ENCODE measurements at regions not wholly inside any gene's neighbourhood (a gene's known extent, or its start where the extent isn't known, plus 50 kb on each side); places are given as distances from the start of the nearest gene placed in this dataset.
"Not testable (repeated sequence)": the region's sequence is repeated elsewhere in the genome, so short reads cannot be mapped to it uniquely, and the experiment has no call there.

GRCh38 chr14:37711356-37711830 is 116.0 kb downstream of the TTC6 start:
- TF ChIP-seq CTCF (IDR thresholded peaks at IDR 0.05; ENCODE audit: control insufficient read depth, insufficient read depth, low read depth, low read length, missing control alignments): no peak
- H3K4me3 ChIP-seq (ENCODE audit: control insufficient read depth, low read depth, low read length): no peak overlapping the region
- DNase-seq (ENCODE audit: low read depth): no peak

GRCh38 chr14:37711831-37712475 is 116.5 kb downstream of the TTC6 start:
- no peak overlapping the region for H3K4me3 ChIP-seq (ENCODE audit: control insufficient read depth, low read depth, low read length)
- no peak for TF ChIP-seq CTCF (IDR thresholded peaks at IDR 0.05; ENCODE audit: control insufficient read depth, insufficient read depth, low read depth, low read length, missing control alignments)
- no peak for DNase-seq (ENCODE audit: low read depth)

GRCh38 chr14:37712476-37712860 is 117.0 kb downstream of the TTC6 start:
- DNase-seq (ENCODE audit: low read depth); H3K4me3 ChIP-seq (ENCODE audit: control insufficient read depth, low read depth, low read length): not testable (repeated sequence)

DNA sequence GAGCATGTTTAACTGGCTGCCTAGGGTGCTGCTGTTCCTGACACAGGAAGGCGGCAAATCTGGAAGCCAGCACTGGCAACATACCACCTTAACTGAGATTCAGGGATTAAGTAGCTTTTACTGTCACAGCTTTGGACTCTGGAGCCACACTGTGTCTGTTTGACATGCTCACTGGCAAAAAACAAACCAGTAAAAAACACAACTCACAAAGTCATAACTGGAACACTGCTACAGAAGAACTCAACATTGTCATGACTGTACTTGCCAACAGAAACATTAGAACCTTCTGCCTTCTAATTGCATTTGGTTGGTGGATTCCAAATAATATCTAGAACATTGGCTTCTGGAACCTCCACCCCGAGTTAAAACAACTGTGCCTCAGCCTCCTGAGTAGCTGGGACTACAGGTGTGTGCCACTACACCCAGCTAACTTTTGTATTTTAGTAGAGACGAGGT is 117.6 kb downstream of the TTC6 start:
- no peak for DNase-seq (ENCODE audit: low read depth)
- no peak overlapping the region for H3K4me3 ChIP-seq (ENCODE audit: control insufficient read depth, low read depth, low read length)
- no peak for TF ChIP-seq CTCF (IDR thresholded peaks at IDR 0.05; ENCODE audit: control insufficient read depth, insufficient read depth, low read depth, low read length, missing control alignments)

DNA sequence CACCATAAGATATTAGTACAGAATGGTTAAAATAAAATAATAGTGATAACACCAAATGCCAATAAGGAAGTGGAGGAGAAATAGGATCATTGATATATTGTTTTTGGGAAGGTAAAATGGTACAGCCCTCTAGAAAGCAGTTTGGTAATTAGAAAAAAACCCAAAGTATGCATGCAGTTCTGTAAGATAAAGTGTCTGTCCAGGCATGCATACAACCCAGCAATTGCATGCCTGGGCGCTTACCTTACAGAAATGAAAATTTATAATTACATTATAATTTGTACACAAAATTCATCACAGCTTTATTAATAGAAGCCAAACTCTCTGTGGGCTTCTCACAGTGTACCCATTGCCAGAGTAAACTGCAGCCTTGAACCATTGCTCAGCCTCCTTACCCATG is 124.7 kb downstream of the TTC6 start:
- no peak for DNase-seq (ENCODE audit: low read depth)
- no peak overlapping the region for H3K4me3 ChIP-seq (ENCODE audit: control insufficient read depth, low read depth, low read length)
- no peak for TF ChIP-seq CTCF (IDR thresholded peaks at IDR 0.05; ENCODE audit: control insufficient read depth, insufficient read depth, low read depth, low read length, missing control alignments)

- TF ChIP-seq CTCF (IDR thresholded peaks at IDR 0.05; ENCODE audit: control insufficient read depth, insufficient read depth, low read depth, low read length, missing control alignments): no peak
- no peak overlapping the region for H3K4me3 ChIP-seq (ENCODE audit: control insufficient read depth, low read depth, low read length)
- DNase-seq (ENCODE audit: low read depth): no peak
Observed at GRCh38 chr14:37721976-37722659, 126.7 kb downstream of the TTC6 start.

- no peak overlapping the region for H3K4me3 ChIP-seq (ENCODE audit: control insufficient read depth, low read depth, low read length)
- no peak for TF ChIP-seq CTCF (IDR thresholded peaks at IDR 0.05; ENCODE audit: control insufficient read depth, insufficient read depth, low read depth, low read length, missing control alignments)
- DNase-seq (ENCODE audit: low read depth): no peak
Observed at GRCh38 chr14:37723515-37723914, 128.1 kb downstream of the TTC6 start.
